H1 (cell line): ENCODE measurements at regions not wholly inside any gene's neighbourhood (a gene's known extent, or its start where the extent isn't known, plus 50 kb on each side); places are given as distances from the start of the nearest gene placed in this dataset.

Source experiments
- CTCF ChIA-PET: fragments of 300-600 bp; sonication (Branson Sonifier 250); formaldehyde crosslinking; loops from one replicate; lab custom pipeline; 2021; ENCODE audit not compliant: partially characterized antibody; lab: Charles Lee
- POLR2A ChIA-PET: fragments of 300-600 bp; sonication (Branson Sonifier 250); formaldehyde crosslinking; loops from one replicate; lab custom pipeline; 2021; ENCODE audit warnings: inconsistent platforms; ENCODE audit not compliant: partially characterized antibody; lab: Charles Lee
- DNase-seq, 2 experiments: peaks; one replicate each; pipeline versions ENCODE4 v3.0.0 to v3.0.0-alpha.2; 2010 to 2022; ENCODE audit warnings: low spot score in 2 of 2, low read depth in 1 of 2, mixed read lengths in 1 of 2
- FAIRE-seq: peaks from 2 replicates; lab custom pipeline; 2011; peaks lifted over from hg19 to GRCh38; lab: Jason Lieb, UNC
- H2AFZ ChIP-seq: 2 replicates; pipeline ENCODE4 v1.8.1; 2012; ENCODE audit warnings: low read length, inconsistent platforms
- H2AK5ac ChIP-seq: 2 replicates; pipeline ENCODE4 v1.6.1; 2013; ENCODE audit warnings: low read depth, low read length
- H2BK120ac ChIP-seq: replicated peaks from 2 replicates; pipeline ENCODE3; 2013; ENCODE audit warnings: low read depth, low read length, inconsistent platforms
- H2BK12ac ChIP-seq: 2 replicates; pipeline ENCODE4 v1.6.1; 2013; ENCODE audit warnings: low read depth, low read length
- H2BK15ac ChIP-seq: 2 replicates; pipeline ENCODE4 v1.6.1; 2013; ENCODE audit warnings: low read length
- H2BK20ac ChIP-seq: 2 replicates; pipeline ENCODE4 v1.6.1; 2013; ENCODE audit warnings: low read length
- H2BK5ac ChIP-seq: 2 replicates; pipeline ENCODE4 v1.6.1; 2013; ENCODE audit warnings: low read depth, low read length
- H3K14ac ChIP-seq: 2 replicates; pipeline ENCODE4 v1.6.1; 2013; ENCODE audit warnings: inconsistent platforms; ENCODE audit not compliant: insufficient read length
- H3K18ac ChIP-seq: 2 replicates; pipeline ENCODE4 v1.6.1; 2013; ENCODE audit warnings: low read length; ENCODE audit errors: extremely low read depth
- H3K23ac ChIP-seq: 2 replicates; pipeline ENCODE4 v1.6.1; 2013; ENCODE audit warnings: inconsistent platforms; ENCODE audit not compliant: insufficient read length
- H3K23me2 ChIP-seq: 2 replicates; pipeline ENCODE4 v1.6.1; 2013; ENCODE audit warnings: low read depth, low read length
- H3K27ac ChIP-seq: 2 replicates; pipeline ENCODE4 v1.6.1; 2011; ENCODE audit warnings: low read depth, low read length, inconsistent platforms
- H3K27me3 ChIP-seq, 4 experiments: replicated peaks in 1 of 4; 1 replicate in 1 of 4; 2 replicates in 3 of 4; pipeline versions ENCODE4 v1.6.1 to v1.8.1; 2011 to 2013; ENCODE audit warnings: low read length in 3 of 4, mild to moderate bottlenecking in 3 of 4, inconsistent platforms in 2 of 4, mixed read lengths in 2 of 4, moderate library complexity in 1 of 4; ENCODE audit not compliant: control insufficient read depth in 3 of 4, insufficient read depth in 3 of 4; ENCODE audit errors: extremely low read depth in 1 of 4
- H3K36me3 ChIP-seq, 4 experiments: 2 replicates each; pipeline versions ENCODE4 v1.6.1 to v1.8.1; 2011 to 2013; ENCODE audit warnings: mild to moderate bottlenecking in 4 of 4, low read length in 3 of 4, moderate library complexity in 2 of 4, control low read depth in 1 of 4, inconsistent platforms in 1 of 4; ENCODE audit not compliant: insufficient read depth in 4 of 4, control insufficient read depth in 2 of 4
- H3K4ac ChIP-seq: replicated peaks from 2 replicates; pipeline ENCODE3; 2013; ENCODE audit warnings: low read length, low read depth, mixed read lengths, inconsistent platforms; ENCODE audit not compliant: insufficient read length
- H3K4me1 ChIP-seq, 4 experiments: replicated peaks in 1 of 4; 1 replicate in 1 of 4; 2 replicates in 3 of 4; pipeline versions ENCODE4 v1.6.1 to v1.8.1; 2011 to 2013; ENCODE audit warnings: low read length in 3 of 4, inconsistent platforms in 2 of 4, mixed read lengths in 1 of 4; ENCODE audit not compliant: insufficient read depth in 4 of 4, control insufficient read depth in 3 of 4
- H3K4me2 ChIP-seq, 2 experiments: 2 replicates each; pipeline versions ENCODE4 v1.6.1 to v1.8.1; 2011 to 2013; ENCODE audit warnings: low read depth in 2 of 2, low read length in 2 of 2, control low read depth in 1 of 2, inconsistent platforms in 1 of 2, mild to moderate bottlenecking in 1 of 2; ENCODE audit not compliant: insufficient read depth in 1 of 2
- H3K4me3 ChIP-seq, 4 experiments: fragments of 200-600, 300-600 bp in 1 of 4; sonication (generic), shearing (Covaris generic), sonication (Bioruptor Twin) in 1 of 4; 2 replicates each; pipeline versions ENCODE4 v1.5.1 to v1.8.1; 2011 to 2016; ENCODE audit warnings: low read length in 4 of 4, low read depth in 3 of 4, control low read depth in 2 of 4, inconsistent platforms in 2 of 4, mild to moderate bottlenecking in 2 of 4, mixed read lengths in 1 of 4, moderate library complexity in 1 of 4; ENCODE audit not compliant: insufficient read depth in 2 of 4; ENCODE audit errors: extremely low read depth in 1 of 4
- H3K56ac ChIP-seq: replicated peaks from 2 replicates; pipeline ENCODE3; 2013; ENCODE audit warnings: low read depth, mild to moderate bottlenecking, mixed read lengths, low read length, inconsistent platforms; ENCODE audit not compliant: insufficient read length
- H3K79me1 ChIP-seq: 2 replicates; pipeline ENCODE4 v1.6.1; 2013; ENCODE audit warnings: low read depth, low read length, control low read depth
- H3K79me2 ChIP-seq, 2 experiments: 2 replicates each; pipeline versions ENCODE4 v1.6.1 to v1.8.1; 2012 to 2013; ENCODE audit warnings: low read length in 2 of 2, mild to moderate bottlenecking in 2 of 2, inconsistent platforms in 1 of 2; ENCODE audit not compliant: insufficient read depth in 2 of 2, control insufficient read depth in 1 of 2
- H3K9ac ChIP-seq, 4 experiments: replicated peaks in 1 of 4; 1 replicate in 1 of 4; 2 replicates in 3 of 4; pipeline versions ENCODE4 v1.6.1 to v1.8.1; 2011 to 2013; ENCODE audit warnings: low read depth in 3 of 4, low read length in 3 of 4, control low read depth in 2 of 4, mild to moderate bottlenecking in 2 of 4, moderate library complexity in 2 of 4, inconsistent platforms in 1 of 4; ENCODE audit errors: extremely low read depth in 1 of 4
- H3K9me3 ChIP-seq, 2 experiments: 2 replicates each; pipeline versions ENCODE4 v1.6.1 to v1.8.1; 2012 to 2013; ENCODE audit warnings: mild to moderate bottlenecking in 2 of 2, moderate library complexity in 2 of 2, control low read depth in 1 of 2, inconsistent platforms in 1 of 2, low read depth in 1 of 2, low read length in 1 of 2, mixed read lengths in 1 of 2; ENCODE audit not compliant: insufficient read depth in 2 of 2
- H4K20me1 ChIP-seq, 2 experiments: replicated peaks in 1 of 2; 2 replicates each; pipeline versions ENCODE3 to v1.8.1; 2011 to 2013; ENCODE audit warnings: inconsistent platforms in 2 of 2, low read length in 2 of 2, mild to moderate bottlenecking in 1 of 2; ENCODE audit not compliant: insufficient read depth in 2 of 2, control insufficient read depth in 1 of 2
- H4K5ac ChIP-seq: 2 replicates; pipeline ENCODE4 v1.6.1; 2013; ENCODE audit warnings: low read length, low read depth, mixed read lengths, inconsistent platforms; ENCODE audit not compliant: insufficient read length
- H4K8ac ChIP-seq: 2 replicates; pipeline ENCODE4 v1.8.0; 2013; ENCODE audit warnings: mild to moderate bottlenecking, moderate library complexity, low read length, inconsistent platforms; ENCODE audit not compliant: insufficient read depth; ENCODE audit errors: extremely low read depth
- H4K91ac ChIP-seq: replicated peaks from 2 replicates; pipeline ENCODE3; 2013; ENCODE audit warnings: low read length, mixed read lengths, inconsistent platforms; ENCODE audit not compliant: insufficient read length
- CBX5 ChIP-seq: fragments of 300-800, 300-1000 bp; sonication (generic); IDR thresholded peaks from 2 replicates; pipeline ENCODE4 v1.7.1; 2016; ENCODE audit warnings: antibody characterized with exemption, low read length, low read depth
- CEBPB ChIP-seq: IDR thresholded peaks from 2 replicates; pipeline ENCODE4 v1.6.1; 2012; ENCODE audit warnings: low read depth, low read length
- CHD2 ChIP-seq: IDR thresholded peaks from 2 replicates; pipeline ENCODE4 v1.6.1; 2012; ENCODE audit warnings: low read length, improper control_type of control experiment
- EZH2 ChIP-seq: fragments of 200-600 bp; sonication (generic); IDR thresholded peaks from 2 replicates; pipeline ENCODE4 v1.7.1; 2012; ENCODE audit warnings: low read depth, mild to moderate bottlenecking, moderate library complexity, low read length, inconsistent platforms; ENCODE audit not compliant: severe bottlenecking
- KDM4A ChIP-seq: IDR thresholded peaks from one replicate; pipeline ENCODE4 v1.7.1; 2012; ENCODE audit warnings: low read depth, mild to moderate bottlenecking, moderate library complexity, low read length, inconsistent platforms; ENCODE audit not compliant: severe bottlenecking
- POU5F1 ChIP-seq: IDR thresholded peaks from 2 replicates; pipeline ENCODE4 v1.6.1; 2011; ENCODE audit warnings: low read depth, mild to moderate bottlenecking, low read length, moderate library complexity
- RBBP5 ChIP-seq: IDR thresholded peaks from 2 replicates; pipeline ENCODE4 v1.7.1; 2012; ENCODE audit warnings: low read depth, mild to moderate bottlenecking, inconsistent platforms, low read length, moderate library complexity, borderline replicate concordance
- SP4 ChIP-seq: IDR thresholded peaks from 2 replicates; pipeline ENCODE4 v1.6.1; 2012; ENCODE audit warnings: low read length, inconsistent platforms
- SUZ12 ChIP-seq: fragments of 200-600 bp; sonication (generic); IDR thresholded peaks from 2 replicates; pipeline ENCODE4 v1.6.1; 2012; ENCODE audit warnings: mild to moderate bottlenecking, inconsistent platforms, low read length, moderate library complexity, mixed read lengths
- TBP ChIP-seq: IDR thresholded peaks from 2 replicates; pipeline ENCODE4 v1.6.1; 2011; ENCODE audit warnings: low read depth, low read length, improper control_type of control experiment
- YY1 ChIP-seq: IDR thresholded peaks from 2 replicates; pipeline ENCODE4 v1.6.1; 2011; ENCODE audit warnings: low read depth, mild to moderate bottlenecking, low read length
- WGBS, 2 experiments: shearing (Covaris generic) in 1 of 2; methylation state at CpG; one replicate each; pipeline versions ENCODE4 v1.1.6 to v1.1.7; 2013 to 2015; ENCODE audit warnings: low lambda C conversion rate in 2 of 2, mixed read lengths in 2 of 2, inconsistent platforms in 1 of 2, low coverage in 1 of 2, missing lambda C conversion rate in 1 of 2; ENCODE audit not compliant: insufficient replicate concordance in 2 of 2, insufficient coverage in 1 of 2, insufficient read length in 1 of 2; ENCODE audit errors: extremely low coverage in 1 of 2, missing lambda C conversion rate in 1 of 2; 5-methylcytosine and 5-hydroxymethylcytosine counted together

DNA sequence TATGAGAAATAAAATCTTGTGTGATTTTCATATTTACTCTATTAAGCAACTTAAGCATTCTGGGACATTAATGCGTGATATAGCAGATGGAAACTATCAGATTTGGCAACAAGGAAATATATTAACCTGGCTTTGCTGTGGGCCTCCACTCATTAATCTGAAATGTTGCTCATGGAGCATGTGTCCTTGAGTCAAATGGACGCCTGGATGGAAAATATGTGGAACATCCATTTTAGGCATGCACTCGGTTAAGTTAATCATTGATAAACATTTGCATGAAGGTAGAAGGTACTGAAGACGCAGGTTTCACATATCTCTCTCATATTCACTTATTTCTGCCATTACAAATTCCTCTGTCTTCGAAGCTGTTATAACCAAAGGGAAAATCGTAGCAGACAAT, 246.1 kb downstream of the NR2F2 start:
- no peak for FAIRE-seq
- Histone ChIP-seq H2BK5ac (no peak overlapping the region), H3K4me3 (no peak overlapping the region), H2BK15ac (no peak overlapping the region), H3K4me1 (no peaks in the 10 kb centered on the region), H3K4ac (no peak overlapping the region), H3K9me3 (no peaks in the 10 kb centered on the region), H2AK5ac (no peak overlapping the region), H3K56ac (no peak overlapping the region), H4K91ac (no peak overlapping the region), H4K20me1 (no peaks in the 10 kb centered on the region), H2BK12ac (no peak overlapping the region), H3K9ac (no peak overlapping the region), H3K79me1 (no peaks in the 10 kb centered on the region), H3K18ac (no peak overlapping the region), H3K23ac (no peak overlapping the region), H3K79me2 (no peaks in the 10 kb centered on the region), H3K27ac (no peak overlapping the region), H2AFZ (no peak overlapping the region), H2BK120ac (no peak overlapping the region), H3K36me3 (no peaks in the 10 kb centered on the region), H4K5ac (no peak overlapping the region), H4K8ac (no peak overlapping the region), H3K27me3 (no peaks in the 10 kb centered on the region), H2BK20ac (no peak overlapping the region), H3K4me2 (no peak overlapping the region), H3K14ac (no peak overlapping the region), H3K23me2 (no peaks in the 10 kb centered on the region)
- CTCF ChIA-PET: no interaction called here
- WGBS, 2 experiments: 87% methylated on average over 6 of the region's 6 CpGs; no CpG with 5 or more reads in 1 of the 2 experiments
- POLR2A ChIA-PET: no interaction called here
- DNase-seq: no peak
- TF ChIP-seq TBP (no peak), EZH2 (no peak), CEBPB (no peak), KDM4A (no peak), CHD2 (no peak), CBX5 (no peak), POU5F1 (no peak), SP4 (no peak), YY1 (no peak), RBBP5 (no peak), SUZ12 (no peak)
